OCI-LY7 (cell line): ENCODE measurements at regions not wholly inside any gene's neighbourhood (a gene's known extent, or its start where the extent isn't known, plus 50 kb on each side); places are given as distances from the start of the nearest gene placed in this dataset.

Experiments used
- EZH2phosphoT487 ChIP-seq: fragments of 200-600 bp; sonication (generic); IDR thresholded peaks from 2 replicates; pipeline ENCODE4 v1.6.1; 2018; ENCODE audit warnings: low read depth, borderline replicate concordance, mild to moderate bottlenecking, mixed run types, antibody characterized with exemption, low read length, moderate library complexity, mixed read lengths
- TF ChIP-seq, protein P1 (sequence below): fragments of 200-600 bp; sonication (generic); conservative IDR thresholded peaks from 2 replicates; pipeline ENCODE4 v1.5.1; 2014; ENCODE audit warnings: mild to moderate bottlenecking, antibody characterized with exemption, low read length, moderate library complexity, mixed read lengths

GRCh38 chr14:48401321-48401720 is 725.9 kb upstream of the MDGA2 start:
- TF ChIP-seq, protein P1, sequence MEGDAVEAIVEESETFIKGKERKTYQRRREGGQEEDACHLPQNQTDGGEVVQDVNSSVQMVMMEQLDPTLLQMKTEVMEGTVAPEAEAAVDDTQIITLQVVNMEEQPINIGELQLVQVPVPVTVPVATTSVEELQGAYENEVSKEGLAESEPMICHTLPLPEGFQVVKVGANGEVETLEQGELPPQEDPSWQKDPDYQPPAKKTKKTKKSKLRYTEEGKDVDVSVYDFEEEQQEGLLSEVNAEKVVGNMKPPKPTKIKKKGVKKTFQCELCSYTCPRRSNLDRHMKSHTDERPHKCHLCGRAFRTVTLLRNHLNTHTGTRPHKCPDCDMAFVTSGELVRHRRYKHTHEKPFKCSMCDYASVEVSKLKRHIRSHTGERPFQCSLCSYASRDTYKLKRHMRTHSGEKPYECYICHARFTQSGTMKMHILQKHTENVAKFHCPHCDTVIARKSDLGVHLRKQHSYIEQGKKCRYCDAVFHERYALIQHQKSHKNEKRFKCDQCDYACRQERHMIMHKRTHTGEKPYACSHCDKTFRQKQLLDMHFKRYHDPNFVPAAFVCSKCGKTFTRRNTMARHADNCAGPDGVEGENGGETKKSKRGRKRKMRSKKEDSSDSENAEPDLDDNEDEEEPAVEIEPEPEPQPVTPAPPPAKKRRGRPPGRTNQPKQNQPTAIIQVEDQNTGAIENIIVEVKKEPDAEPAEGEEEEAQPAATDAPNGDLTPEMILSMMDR, result no peak
- TF ChIP-seq EZH2phosphoT487, result no peak
